MCF 10A (cell line): ENCODE measurements at regions not wholly inside any gene's neighbourhood (a gene's known extent, or its start where the extent isn't known, plus 50 kb on each side); places are given as distances from the start of the nearest gene placed in this dataset.

Experiments used
- BruUV-seq: library from RNA; stranded (reverse); fragments of 400-500 nt; replicated peaks from 2 replicates; lab custom pipeline; 2021; lab: Mats Ljungman, UMichigan
- CTCF ChIA-PET: fragments of 300-600 bp; sonication (Branson Sonifier 250); formaldehyde crosslinking; extraction: SDS; loops from one replicate; lab custom pipeline; 2021; ENCODE audit warnings: antibody characterized with exemption, inconsistent platforms; lab: Yijun Ruan, JAX
- POLR2A ChIA-PET: fragments of 300-600, 350-650 bp; sonication (Branson Sonifier 250); formaldehyde crosslinking; extraction: SDS; loops from one replicate; lab custom pipeline; 2020; ENCODE audit warnings: antibody characterized with exemption, inconsistent platforms; lab: Yijun Ruan, JAX
- DNase-seq: peaks from one replicate; pipeline ENCODE4 v3.0.0-alpha.2; 2018; ENCODE audit not compliant: unreplicated experiment
- H3K27ac Mint-ChIP-seq: one replicate; pipeline ENCODE4 v1.8.0; 2022; ENCODE audit warnings: mild to moderate bottlenecking, low read depth, mixed read lengths; ENCODE audit not compliant: unreplicated experiment
- H3K27me3 Mint-ChIP-seq: one replicate; pipeline ENCODE4 v1.8.0; 2022; ENCODE audit warnings: mixed read lengths; ENCODE audit not compliant: insufficient read depth, unreplicated experiment
- H3K36me3 Mint-ChIP-seq: one replicate; pipeline ENCODE4 v1.8.0; 2022; ENCODE audit warnings: mild to moderate bottlenecking, moderate library complexity, mixed read lengths; ENCODE audit not compliant: insufficient read depth, unreplicated experiment
- H3K4me1 Mint-ChIP-seq: one replicate; pipeline ENCODE4 v1.8.0; 2022; ENCODE audit warnings: mixed read lengths; ENCODE audit not compliant: insufficient read depth, unreplicated experiment
- H3K4me3 Mint-ChIP-seq: one replicate; pipeline ENCODE4 v1.8.0; 2022; ENCODE audit warnings: mild to moderate bottlenecking, moderate library complexity, mixed read lengths; ENCODE audit not compliant: unreplicated experiment
- H3K9me3 Mint-ChIP-seq: one replicate; pipeline ENCODE4 v1.8.0; 2022; ENCODE audit warnings: mixed read lengths; ENCODE audit not compliant: unreplicated experiment
- CTCF ChIP-seq: fragments of 200-600 bp; IDR thresholded peaks from one replicate; pipeline ENCODE4 v1.8.0; 2022; ENCODE audit warnings: antibody characterized with exemption, mild to moderate bottlenecking; ENCODE audit not compliant: unreplicated experiment
- intact Hi-C: fragments of 100-400 bp; cut with micrococcal nuclease; formaldehyde crosslinking; loops from 2 replicates; pipeline ENCODE4 v1.14.1; 2022

GRCh38 chr10:8902926-8903325 lies 848.4 kb downstream of the GATA3 start:
- Mint-ChIP-seq H3K4me3 (no peak overlapping the region), H3K27ac (peak overlapping the region; percentile 3), H3K9me3 (no peaks in the 10 kb centered on the region), H3K4me1 (peaks cover 18% of the 10 kb centered on the region), H3K36me3 (no peaks in the 10 kb centered on the region), H3K27me3 (no peaks in the 10 kb centered on the region)
- ChIA-PET CTCF (interaction anchor here (1.3 kb wide), 1 partner anchor 63 kb away, joined by 3 read pairs; no protein-coding TSS in a partner anchor), POLR2A (interaction anchor here (0.6 to 2.3 kb wide), 10 partner anchors 9 to 1386 kb away, joined by 3 to 10 read pairs (median 5); no protein-coding TSS in a partner anchor)
- peak; percentile 63 for DNase-seq
- no peak for TF ChIP-seq CTCF
- intact Hi-C loops, result no loop called here
- no TSS peak for BruUV-seq

DNA sequence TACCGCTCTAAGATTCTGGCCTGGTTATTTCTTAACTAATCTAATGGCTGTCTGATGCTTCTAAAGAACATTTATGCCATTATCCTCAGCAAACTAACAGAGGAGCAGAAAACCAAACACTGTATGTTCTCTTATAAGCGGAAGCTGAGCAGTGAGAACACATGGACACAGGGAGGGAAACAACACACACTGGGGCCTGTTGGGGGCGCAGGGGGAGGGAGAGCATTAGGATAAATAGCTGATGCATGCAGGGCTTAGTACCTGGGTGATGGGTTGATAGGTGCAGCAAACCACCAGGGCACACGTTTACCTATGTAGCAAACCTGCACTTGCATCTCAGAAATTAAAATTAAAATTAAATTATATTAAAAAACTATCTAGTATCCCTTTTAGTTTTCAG lies 853.5 kb downstream of the GATA3 start:
- H3K27ac Mint-ChIP-seq, result no peak overlapping the region
- peaks cover 8% of the 10 kb centered on the region for H3K4me1 Mint-ChIP-seq
- no peak overlapping the region for H3K4me3 Mint-ChIP-seq
- no peak for TF ChIP-seq CTCF
- no TSS peak for BruUV-seq
- DNase-seq, result no peak
- intact Hi-C loops, result no loop called here
- no peaks in the 10 kb centered on the region for H3K9me3 Mint-ChIP-seq
- H3K36me3 Mint-ChIP-seq, result no peaks in the 10 kb centered on the region
- H3K27me3 Mint-ChIP-seq, result no peaks in the 10 kb centered on the region
- ChIA-PET CTCF (no interaction called here), POLR2A (no interaction called here)

DNA sequence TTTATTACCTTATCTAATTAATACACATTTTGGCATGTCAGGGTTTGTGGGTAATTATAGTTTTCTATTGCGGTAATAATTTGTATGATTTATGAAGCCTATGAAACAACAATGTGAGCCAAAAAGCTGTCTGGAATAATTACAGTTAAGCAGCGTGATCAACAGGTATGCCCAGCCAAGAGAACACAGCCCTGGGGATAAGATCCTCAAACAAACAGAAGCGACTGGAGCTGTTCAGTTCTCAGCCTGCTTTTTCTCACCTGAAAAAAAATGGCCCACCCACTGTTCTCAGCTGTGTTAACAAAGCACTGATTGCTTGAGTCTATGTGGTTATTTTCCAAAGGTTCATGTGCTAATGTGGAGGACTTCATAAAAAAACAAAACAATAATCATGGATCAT lies 855.8 kb downstream of the GATA3 start:
- intact Hi-C loops, result no loop called here
- BruUV-seq, result no TSS peak
- CTCF ChIA-PET, result no interaction called here
- POLR2A ChIA-PET, result interaction anchor here (0.6 to 2.5 kb wide), 10 partner anchors 10 to 1019 kb away, joined by 3 to 14 read pairs (median 4); no protein-coding TSS in a partner anchor
- DNase-seq, result peak; percentile 18
- TF ChIP-seq CTCF, result no peak
- Mint-ChIP-seq H3K4me3 (no peak overlapping the region), H3K36me3 (no peaks in the 10 kb centered on the region), H3K27me3 (no peaks in the 10 kb centered on the region), H3K4me1 (peaks cover 11% of the 10 kb centered on the region), H3K27ac (no peak overlapping the region), H3K9me3 (no peaks in the 10 kb centered on the region)

GRCh38 chr10:8911032-8911431 lies 856.5 kb downstream of the GATA3 start:
- Mint-ChIP-seq H3K27me3 (no peaks in the 10 kb centered on the region), H3K4me3 (no peak overlapping the region), H3K4me1 (peaks cover 11% of the 10 kb centered on the region), H3K36me3 (no peaks in the 10 kb centered on the region), H3K9me3 (no peaks in the 10 kb centered on the region), H3K27ac (no peak overlapping the region)
- POLR2A ChIA-PET, result interaction anchor here (0.6 to 2.5 kb wide), 10 partner anchors 11 to 1020 kb away, joined by 3 to 14 read pairs (median 5); no protein-coding TSS in a partner anchor
- CTCF ChIA-PET, result interaction anchor here (0.7 kb wide), 1 partner anchor 170 kb away, joined by 4 read pairs; no protein-coding TSS in a partner anchor
- BruUV-seq, result no TSS peak
- no peak for DNase-seq
- intact Hi-C loops, result no loop called here
- no peak for TF ChIP-seq CTCF
